ENCODE measurements at regions not wholly inside any gene's neighbourhood (a gene's known extent, or its start where the extent isn't known, plus 50 kb on each side); places are given as distances from the start of the nearest gene placed in this dataset.
"Not testable (repeated sequence)": the region's sequence is repeated elsewhere in the genome, so short reads cannot be mapped to it uniquely, and the experiment has no call there.

DNA sequence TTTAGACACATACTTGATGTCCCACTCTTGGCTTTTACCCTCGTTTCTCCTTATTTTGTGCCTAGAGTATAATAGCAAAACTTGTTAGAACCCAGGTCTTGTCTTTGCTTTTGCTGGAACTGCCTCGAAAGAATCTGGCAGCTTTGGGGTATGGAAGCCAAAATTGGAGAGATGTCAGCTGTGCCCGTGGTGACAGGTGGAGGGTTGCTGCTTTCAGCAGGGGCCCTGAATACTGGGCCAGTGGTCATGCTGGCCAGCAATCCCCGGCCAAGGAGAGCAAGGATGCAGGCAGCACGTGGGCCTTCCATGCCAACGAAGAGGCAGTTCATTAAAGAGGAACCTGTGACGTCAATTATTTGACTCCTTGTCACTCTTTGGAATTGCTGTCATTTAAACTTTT is 181.1 kb downstream of the HIPK3 start:
- no peaks in the 10 kb centered on the region for H3K4me1 ChIP-seq (ENCODE audit: control insufficient read depth, insufficient read depth, low read length)
- H3K4me3 ChIP-seq (ENCODE audit: low read length): no peak overlapping the region
- no peak overlapping the region for H3K9ac ChIP-seq (ENCODE audit: low read length)
- no peaks in the 10 kb centered on the region for H3K36me3 ChIP-seq (ENCODE audit: control insufficient read depth, insufficient read depth, low read length)
- H3K27ac ChIP-seq (ENCODE audit: low read depth, low read length): no peak overlapping the region
- H3K27me3 ChIP-seq (ENCODE audit: control insufficient read depth, insufficient read depth, low read length): no peaks in the 10 kb centered on the region

DNA sequence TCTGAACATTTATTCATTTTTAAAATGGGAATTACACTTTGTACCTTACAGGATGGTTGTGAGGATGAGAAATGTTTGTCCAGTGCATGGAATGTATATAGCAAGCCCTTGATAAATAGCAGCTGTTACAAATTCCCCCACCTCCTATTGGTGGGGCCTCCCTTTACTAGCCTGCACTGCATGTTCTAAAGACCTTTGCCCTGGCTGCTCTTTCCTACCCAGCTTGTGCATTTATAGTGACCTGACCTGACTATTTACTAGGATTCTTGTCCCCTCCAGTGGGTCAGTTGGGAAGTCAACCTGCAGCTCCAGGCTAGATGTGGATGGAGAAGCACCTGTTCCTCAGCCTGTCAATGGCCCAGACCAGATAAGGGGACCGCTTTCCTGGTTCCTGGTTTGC is 180.3 kb downstream of the HIPK3 start:
- Histone ChIP-seq H3K4me1 (ENCODE audit: control insufficient read depth, insufficient read depth, low read length) (no peaks in the 10 kb centered on the region), H3K36me3 (ENCODE audit: control insufficient read depth, insufficient read depth, low read length) (no peaks in the 10 kb centered on the region), H3K27ac (ENCODE audit: low read depth, low read length) (no peak overlapping the region), H3K4me3 (ENCODE audit: low read length) (no peak overlapping the region), H3K9ac (ENCODE audit: low read length) (no peak overlapping the region), H3K27me3 (ENCODE audit: control insufficient read depth, insufficient read depth, low read length) (no peaks in the 10 kb centered on the region)

DNA sequence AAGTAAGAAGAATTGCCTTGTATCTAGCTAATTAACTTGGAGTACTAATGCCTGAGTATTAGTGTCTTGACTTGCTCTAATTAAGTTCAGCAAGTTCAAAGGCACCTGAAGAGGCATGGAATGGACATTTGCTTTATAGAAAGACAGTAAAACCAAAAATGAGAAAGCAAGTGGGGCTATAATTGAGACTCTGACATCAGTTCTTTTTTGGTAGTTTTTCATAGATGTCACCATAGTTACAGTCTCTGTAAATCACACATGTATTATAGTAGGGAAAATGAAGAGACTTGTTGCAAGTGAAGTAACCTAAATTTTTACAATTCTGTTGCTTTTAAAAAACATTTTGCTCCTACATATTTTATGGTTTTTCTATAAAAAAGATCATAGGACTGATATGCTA is 178.0 kb downstream of the HIPK3 start:
- no peaks in the 10 kb centered on the region for H3K27me3 ChIP-seq (ENCODE audit: control insufficient read depth, insufficient read depth, low read length)
- no peaks in the 10 kb centered on the region for H3K36me3 ChIP-seq (ENCODE audit: control insufficient read depth, insufficient read depth, low read length)
- no peak overlapping the region for H3K9ac ChIP-seq (ENCODE audit: low read length)
- H3K27ac ChIP-seq (ENCODE audit: low read depth, low read length): no peak overlapping the region
- no peak overlapping the region for H3K4me3 ChIP-seq (ENCODE audit: low read length)
- H3K4me1 ChIP-seq (ENCODE audit: control insufficient read depth, insufficient read depth, low read length): no peaks in the 10 kb centered on the region

DNA sequence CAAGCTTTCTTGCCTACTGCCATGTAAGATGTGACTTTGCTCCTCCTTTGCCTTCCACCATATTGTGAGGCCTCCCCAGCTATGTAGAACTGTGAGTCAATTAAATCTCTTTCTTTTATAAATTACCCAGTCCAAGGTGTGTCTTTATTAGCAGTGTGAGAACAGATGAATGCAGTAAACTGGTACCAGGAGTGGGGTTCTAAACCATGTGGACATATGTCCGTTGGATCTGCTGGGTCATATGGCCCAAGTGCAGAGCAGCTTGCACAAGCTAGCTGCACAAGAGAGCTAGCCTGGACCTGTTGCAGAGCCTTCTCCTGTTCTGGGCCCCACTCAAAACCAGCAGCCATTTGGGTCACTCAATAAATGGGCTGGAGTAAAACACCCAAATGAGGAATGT is 177.1 kb downstream of the HIPK3 start:
- Histone ChIP-seq H3K27ac (ENCODE audit: low read depth, low read length) (no peak overlapping the region), H3K36me3 (ENCODE audit: control insufficient read depth, insufficient read depth, low read length) (no peaks in the 10 kb centered on the region), H3K27me3 (ENCODE audit: control insufficient read depth, insufficient read depth, low read length) (no peaks in the 10 kb centered on the region), H3K9ac (ENCODE audit: low read length) (no peak overlapping the region), H3K4me1 (ENCODE audit: control insufficient read depth, insufficient read depth, low read length) (no peaks in the 10 kb centered on the region), H3K4me3 (ENCODE audit: low read length) (no peak overlapping the region)

DNA sequence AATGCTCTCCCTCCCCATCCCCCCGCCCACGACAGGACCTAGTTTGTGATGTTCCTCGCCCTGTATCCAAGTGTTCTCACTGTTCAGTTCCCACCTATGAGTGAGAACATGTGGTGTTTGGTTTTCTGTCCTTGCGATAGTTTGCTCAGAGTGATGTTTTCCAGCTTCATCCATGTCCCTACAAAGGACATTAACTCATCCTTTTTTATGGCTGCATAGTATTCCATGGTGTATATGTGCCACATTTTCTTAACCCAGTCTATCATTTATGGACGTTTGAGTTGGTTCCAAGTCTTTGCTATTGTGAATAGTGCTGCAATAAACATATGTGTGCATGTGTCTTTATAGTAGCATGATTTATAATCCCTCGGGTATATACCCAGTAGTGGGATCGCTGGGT is 171.3 kb downstream of the HIPK3 start:
- H3K9ac ChIP-seq (ENCODE audit: low read length); H3K4me3 ChIP-seq (ENCODE audit: low read length); H3K27me3 ChIP-seq (ENCODE audit: control insufficient read depth, insufficient read depth, low read length); H3K4me1 ChIP-seq (ENCODE audit: control insufficient read depth, insufficient read depth, low read length); H3K27ac ChIP-seq (ENCODE audit: low read depth, low read length); H3K36me3 ChIP-seq (ENCODE audit: control insufficient read depth, insufficient read depth, low read length): not testable (repeated sequence)

DNA sequence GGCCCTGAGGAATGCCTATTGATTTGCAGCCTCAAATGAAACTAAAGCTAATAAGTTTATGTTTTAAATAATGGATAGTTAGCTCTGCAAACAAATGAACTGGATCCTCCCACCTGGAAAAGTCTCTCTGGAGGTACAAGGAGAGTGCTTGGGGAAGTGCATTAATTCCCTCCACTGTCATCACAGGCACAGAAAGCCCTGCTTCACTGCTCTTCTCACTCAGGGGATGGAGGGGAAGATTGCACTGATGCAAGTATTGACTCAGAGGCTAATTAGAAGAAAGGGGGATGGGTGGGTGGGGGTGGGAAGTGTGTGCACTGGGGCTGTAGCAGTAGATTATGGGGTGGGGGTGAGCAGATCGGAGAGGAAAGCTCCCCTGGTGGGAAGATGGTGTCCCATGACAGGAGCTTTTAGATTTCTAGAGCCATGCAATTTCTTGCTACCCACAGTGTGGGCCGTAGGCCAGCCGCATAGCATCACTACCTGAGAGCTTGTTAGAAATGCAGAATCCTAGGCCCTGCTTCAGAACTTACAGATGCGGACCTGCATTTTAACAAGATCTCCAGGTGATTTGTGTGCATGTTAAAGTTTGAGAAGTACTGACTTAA is 163.9 kb downstream of the HIPK3 start:
- no peaks in the 10 kb centered on the region for H3K27me3 ChIP-seq (ENCODE audit: control insufficient read depth, insufficient read depth, low read length)
- no peaks in the 10 kb centered on the region for H3K36me3 ChIP-seq (ENCODE audit: control insufficient read depth, insufficient read depth, low read length)
- H3K4me3 ChIP-seq (ENCODE audit: low read length): no peak overlapping the region
- H3K4me1 ChIP-seq (ENCODE audit: control insufficient read depth, insufficient read depth, low read length): no peaks in the 10 kb centered on the region
- no peak overlapping the region for H3K27ac ChIP-seq (ENCODE audit: low read depth, low read length)
- no peak overlapping the region for H3K9ac ChIP-seq (ENCODE audit: low read length)

DNA sequence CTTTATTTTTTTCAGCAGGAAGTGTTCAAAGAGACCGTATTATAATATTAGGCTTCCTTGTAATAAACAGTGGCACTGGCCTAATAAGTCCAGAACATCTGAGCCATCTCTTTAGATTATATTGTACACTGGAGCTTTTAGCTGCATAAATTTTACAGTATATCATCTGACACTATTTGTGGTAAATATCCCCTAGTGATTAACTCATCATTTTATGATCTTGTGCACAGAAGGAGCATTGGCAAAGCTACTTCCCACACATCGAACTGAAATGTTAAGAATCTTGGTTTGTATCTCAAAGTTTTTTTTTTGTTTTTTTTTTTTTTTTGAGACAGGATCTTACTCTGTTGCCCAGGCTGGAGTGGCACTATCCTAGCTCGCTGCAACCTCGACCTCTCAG is 162.7 kb downstream of the HIPK3 start:
- H3K27ac ChIP-seq (ENCODE audit: low read depth, low read length): no peak overlapping the region
- H3K4me3 ChIP-seq (ENCODE audit: low read length): no peak overlapping the region
- H3K9ac ChIP-seq (ENCODE audit: low read length): no peak overlapping the region
- peaks cover 2% of the 10 kb centered on the region for H3K27me3 ChIP-seq (ENCODE audit: control insufficient read depth, insufficient read depth, low read length)
- H3K4me1 ChIP-seq (ENCODE audit: control insufficient read depth, insufficient read depth, low read length): no peaks in the 10 kb centered on the region
- H3K36me3 ChIP-seq (ENCODE audit: control insufficient read depth, insufficient read depth, low read length): no peaks in the 10 kb centered on the region

DNA sequence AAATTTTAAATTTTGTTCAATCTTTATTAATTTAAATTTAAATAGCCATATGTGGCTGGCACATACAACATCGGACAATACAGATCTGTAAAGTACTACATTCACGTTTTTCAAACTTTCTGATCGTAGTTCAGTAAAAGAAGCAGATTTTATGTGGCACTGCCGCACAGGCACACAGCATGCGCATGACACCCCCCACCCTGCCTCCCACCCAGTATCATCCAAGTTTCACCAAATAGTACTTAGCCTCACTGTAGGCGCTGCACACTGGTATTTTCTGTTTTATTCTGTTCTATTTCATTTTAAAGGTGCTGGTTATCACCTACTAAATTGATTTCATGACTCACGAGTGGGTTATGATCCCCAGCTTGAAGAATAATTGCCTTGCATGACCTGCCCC is 159.9 kb downstream of the HIPK3 start:
- Histone ChIP-seq H3K36me3 (ENCODE audit: control insufficient read depth, insufficient read depth, low read length) (no peaks in the 10 kb centered on the region), H3K4me1 (ENCODE audit: control insufficient read depth, insufficient read depth, low read length) (no peaks in the 10 kb centered on the region), H3K27ac (ENCODE audit: low read depth, low read length) (no peak overlapping the region), H3K9ac (ENCODE audit: low read length) (no peak overlapping the region), H3K4me3 (ENCODE audit: low read length) (no peak overlapping the region), H3K27me3 (ENCODE audit: control insufficient read depth, insufficient read depth, low read length) (peaks cover 2% of the 10 kb centered on the region)

DNA sequence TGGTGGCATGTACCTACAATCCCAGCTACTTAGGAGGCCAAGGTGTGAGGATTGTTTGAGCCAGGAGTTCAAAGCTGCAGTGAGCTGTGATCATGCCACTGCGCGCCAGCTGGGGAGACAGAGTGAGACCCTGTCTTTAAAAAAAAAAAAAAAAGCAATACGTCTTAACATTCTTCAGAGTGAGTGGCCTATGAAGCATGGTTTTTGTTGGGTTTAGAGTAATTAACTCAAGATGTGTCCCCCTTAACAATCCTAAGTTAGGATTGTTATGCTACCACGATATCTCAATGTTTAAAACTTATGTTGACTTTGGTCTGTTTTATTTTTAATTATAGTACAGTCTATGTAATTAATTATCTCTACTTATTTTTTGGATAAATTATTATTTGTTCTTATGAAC is 156.1 kb downstream of the HIPK3 start:
- Histone ChIP-seq H3K36me3 (ENCODE audit: control insufficient read depth, insufficient read depth, low read length) (no peaks in the 10 kb centered on the region), H3K27ac (ENCODE audit: low read depth, low read length) (no peak overlapping the region), H3K4me1 (ENCODE audit: control insufficient read depth, insufficient read depth, low read length) (no peaks in the 10 kb centered on the region), H3K27me3 (ENCODE audit: control insufficient read depth, insufficient read depth, low read length) (peaks cover 2% of the 10 kb centered on the region), H3K9ac (ENCODE audit: low read length) (no peak overlapping the region), H3K4me3 (ENCODE audit: low read length) (no peak overlapping the region)

DNA sequence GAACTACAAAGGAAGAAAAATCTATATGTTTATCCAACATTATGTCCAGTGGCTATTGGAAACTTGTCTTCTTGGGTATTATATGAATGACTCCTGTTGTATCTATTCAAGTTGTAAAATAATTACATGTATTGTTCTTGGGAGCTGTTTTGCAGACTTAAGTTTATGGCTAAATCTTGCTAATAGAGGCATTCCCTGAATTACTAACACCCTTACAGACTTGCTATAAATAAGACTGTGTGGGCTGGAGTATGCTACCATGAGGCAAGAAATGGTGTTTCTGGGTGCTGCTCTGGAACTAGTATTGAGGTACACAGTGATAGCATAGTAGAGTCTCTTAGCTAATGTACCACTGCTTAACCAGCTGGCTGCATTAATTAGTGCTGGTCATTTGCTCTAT is 155.1 kb downstream of the HIPK3 start:
- Histone ChIP-seq H3K27me3 (ENCODE audit: control insufficient read depth, insufficient read depth, low read length) (peaks cover 2% of the 10 kb centered on the region), H3K4me1 (ENCODE audit: control insufficient read depth, insufficient read depth, low read length) (no peaks in the 10 kb centered on the region), H3K27ac (ENCODE audit: low read depth, low read length) (no peak overlapping the region), H3K4me3 (ENCODE audit: low read length) (no peak overlapping the region), H3K9ac (ENCODE audit: low read length) (no peak overlapping the region), H3K36me3 (ENCODE audit: control insufficient read depth, insufficient read depth, low read length) (no peaks in the 10 kb centered on the region)

DNA sequence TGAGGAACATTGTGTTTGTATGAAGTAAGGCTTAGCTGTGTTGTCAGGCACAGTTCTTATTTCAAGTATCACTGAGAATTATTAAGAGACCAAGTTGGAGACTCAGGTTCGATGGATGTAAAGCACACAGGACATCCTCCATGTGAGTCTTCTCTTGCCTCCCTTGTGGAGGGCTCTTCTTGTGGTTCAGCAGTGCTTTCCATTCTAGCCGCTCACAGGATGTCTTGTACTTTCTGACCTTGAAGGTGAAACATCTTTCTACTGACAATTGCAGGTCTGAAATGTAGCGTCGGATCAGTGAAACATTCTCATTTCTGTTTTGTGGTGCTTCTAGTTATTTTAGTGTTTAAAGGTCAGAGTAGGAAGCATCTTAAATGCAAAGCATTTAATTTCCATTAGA is 154.6 kb downstream of the HIPK3 start:
- Histone ChIP-seq H3K27me3 (ENCODE audit: control insufficient read depth, insufficient read depth, low read length) (peaks cover 2% of the 10 kb centered on the region), H3K36me3 (ENCODE audit: control insufficient read depth, insufficient read depth, low read length) (no peaks in the 10 kb centered on the region), H3K4me3 (ENCODE audit: low read length) (no peak overlapping the region), H3K9ac (ENCODE audit: low read length) (no peak overlapping the region), H3K27ac (ENCODE audit: low read depth, low read length) (no peak overlapping the region), H3K4me1 (ENCODE audit: control insufficient read depth, insufficient read depth, low read length) (no peaks in the 10 kb centered on the region)

DNA sequence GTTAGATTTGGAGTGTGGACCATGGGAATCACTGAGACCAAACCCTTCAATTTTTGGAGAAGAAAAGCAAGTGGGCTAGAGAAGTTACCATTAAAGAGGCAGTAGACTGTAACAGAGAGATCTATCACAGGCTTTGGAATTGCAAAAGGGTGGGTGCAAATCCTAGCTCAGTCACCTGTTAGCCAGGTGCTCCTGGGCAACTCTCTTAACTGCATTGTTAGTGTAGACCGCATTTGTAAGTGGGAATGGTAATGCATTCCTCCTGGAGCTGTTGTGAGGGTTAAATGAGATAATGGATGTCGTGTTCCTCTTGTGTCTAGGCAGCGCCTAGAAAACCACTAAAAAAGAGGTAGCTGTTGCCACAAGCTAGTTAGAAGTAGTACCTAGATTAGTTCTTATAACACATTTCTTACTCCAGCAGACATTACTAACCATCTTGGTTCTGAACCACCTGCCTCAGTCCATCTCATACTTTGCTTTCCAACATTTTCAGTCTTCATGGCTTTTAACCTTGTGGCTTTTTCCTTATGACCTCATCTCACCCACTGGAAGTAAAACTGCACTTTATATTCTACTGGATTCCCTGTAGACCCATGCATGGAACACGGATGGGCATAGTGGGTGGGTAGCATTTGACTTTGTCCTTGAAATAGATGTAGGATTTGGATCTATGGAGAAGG is 153.0 kb downstream of the HIPK3 start:
- Histone ChIP-seq H3K27me3 (ENCODE audit: control insufficient read depth, insufficient read depth, low read length) (no peaks in the 10 kb centered on the region), H3K4me3 (ENCODE audit: low read length) (no peak overlapping the region), H3K4me1 (ENCODE audit: control insufficient read depth, insufficient read depth, low read length) (no peaks in the 10 kb centered on the region), H3K9ac (ENCODE audit: low read length) (no peak overlapping the region), H3K36me3 (ENCODE audit: control insufficient read depth, insufficient read depth, low read length) (no peaks in the 10 kb centered on the region), H3K27ac (ENCODE audit: low read depth, low read length) (no peak overlapping the region)

Data from rectal smooth muscle tissue (tissue), 1 donor.